Heart right ventricle (tissue), 16 donors: ENCODE measurements at regions not wholly inside any gene's neighbourhood (a gene's known extent, or its start where the extent isn't known, plus 50 kb on each side); places are given as distances from the start of the nearest gene placed in this dataset.

Experiments used
- ATAC-seq, 8 donors: fragments of 200-7000 bp; cut with Tn5 transposase; one replicate each; pipeline ENCODE4 v1.9.1; 2020; ENCODE audit warnings: mild to moderate bottlenecking in 8 of 8, moderate library complexity in 8 of 8, moderate number of reproducible peaks in 1 of 8
- DNase-seq, 2 donors: peaks; one replicate each; pipeline ENCODE4 v3.0.0-alpha.2; 2020
- H3K27ac ChIP-seq, 10 donors: fragments of 200-600 bp; sonication (generic) in 2 of 10; one replicate each; pipeline versions ENCODE4 v1.5.0 to v1.8.0; 2020 to 2022; ENCODE audit warnings: mild to moderate bottlenecking in 3 of 10
- H3K27me3 ChIP-seq, 7 donors: fragments of 200-600 bp; one replicate each; pipeline ENCODE4 v1.8.0; 2021 to 2022; ENCODE audit warnings: mild to moderate bottlenecking in 2 of 7
- H3K36me3 ChIP-seq, 9 donors: fragments of 200-600 bp; sonication (generic) in 1 of 9; one replicate each; pipeline versions ENCODE4 v1.5.0 to v1.8.0; 2020 to 2022; ENCODE audit warnings: mild to moderate bottlenecking in 2 of 9
- H3K4me1 ChIP-seq, 9 donors: fragments of 200-600 bp; sonication (generic) in 1 of 9; one replicate each; pipeline versions ENCODE4 v1.5.0 to v1.8.0; 2020 to 2022; ENCODE audit warnings: mild to moderate bottlenecking in 4 of 9
- H3K4me3 ChIP-seq, 10 donors: fragments of 200-600 bp; sonication (generic) in 2 of 10; one replicate each; pipeline versions ENCODE4 v1.5.0 to v1.8.0; 2020 to 2022; ENCODE audit warnings: mild to moderate bottlenecking in 7 of 10, moderate library complexity in 2 of 10
- H3K9me3 ChIP-seq, 11 donors: fragments of 200-600 bp in 10 of 11; sonication (generic) in 2 of 11; one replicate each; pipeline versions ENCODE4 v1.5.0 to v1.8.0; 2013 to 2022; ENCODE audit warnings: mild to moderate bottlenecking in 2 of 11, control low read depth in 1 of 11, moderate library complexity in 1 of 11
- WGBS, 2 donors: extraction: QIAGEN DNeasy Blood & Tissue Kit; methylation state at CpG; one replicate each; pipeline ENCODE4 v1.1.7; 2013; ENCODE audit warnings: inconsistent platforms in 1 of 2; 5-methylcytosine and 5-hydroxymethylcytosine counted together
- intact Hi-C, 10 donors: fragments of 100-400 bp; cut with DNase I; formaldehyde crosslinking; loops; one replicate each; pipeline versions ENCODE4 v1.11.1 to v1.14.2; 2022
- TF ChIP-seq, protein P1 (sequence below), 9 donors: fragments of 200-600 bp; sonication (generic) in 2 of 9; IDR thresholded peaks; one replicate each; pipeline versions ENCODE4 v1.5.0 to v1.8.0; 2021 to 2022; ENCODE audit warnings: antibody characterized with exemption in 9 of 9, mild to moderate bottlenecking in 5 of 9, moderate library complexity in 1 of 9
- donor health status: Arrhythmogenic right ventricular cardiomyopathy.
- donor health status: ischemic (EF 13 %, LVEDD 7.1; RV severe dilation, severe dysfunction).
- donor health status: healthy with polysubstance abuse.
- donor health status: DM: no; HTN: yes; CAD: no.
- donor health status: DM: no; HTN: no; CAD: no.
- donor health status: ischemic (EF 25% LVEDD 6.9; RV normal size, moderate dysfunction).
- donor health status: ischemic (EF 25% LVEDD 5.7; RV mildly dilated, moderate dysfunction).
- donor health status: healthy.
- donor health status: DM: yes; HTN: yes; CAD: no.
- donor health status: Ischemic cardiomyopathy.
- donor health status: ischemic (EF 35%, LVEDD 5.7; RV mildly dilated, moderate dysfunction).
- donor health status: nonischemic (EF 11% LVEDD 7.7; RV severe dilation, severe dysfunction).
- donor health status: DM: yes; HTN: yes; CAD: no.
- donor health status: PGD.
- donor health status: ischemic (EF 29% LVEDD 5.4; RV normal size, mild dysfunction).
- donor health status: nonischemic (EF 23%, LVEDD 6.1; RV moderate dilation, normal function).

DNA sequence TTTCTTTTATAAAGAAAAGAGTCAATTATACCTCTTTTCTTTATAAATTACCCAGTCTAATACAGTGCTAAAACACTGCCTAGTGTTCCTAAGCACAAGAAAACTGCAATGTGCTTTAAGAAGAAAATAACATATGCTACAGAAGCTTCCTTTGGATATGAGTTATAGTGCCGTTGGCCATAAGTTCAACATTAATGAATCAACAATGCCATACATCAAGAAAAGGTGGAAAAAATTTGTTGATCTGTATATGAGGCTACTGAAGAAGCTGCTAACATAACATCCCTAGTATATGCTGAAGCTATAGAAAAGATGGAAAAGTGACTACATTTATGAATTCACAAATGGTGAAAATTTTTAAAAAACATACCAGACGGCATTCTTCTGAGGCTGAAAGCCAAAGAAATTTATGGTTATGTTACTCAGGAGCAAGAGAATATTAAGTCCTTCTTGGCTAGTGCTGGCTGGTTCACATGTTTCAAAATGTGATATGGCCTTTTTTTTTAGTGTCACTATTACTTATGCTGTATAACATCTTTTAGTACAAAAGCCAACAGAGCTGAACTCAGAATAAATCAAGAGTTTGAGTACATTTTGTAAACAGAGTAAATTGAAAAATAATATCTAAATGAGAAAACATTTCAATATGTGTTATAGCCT is 743.2 kb upstream of the RGS18 start:
- Histone ChIP-seq H3K27ac (no peak overlapping the region), H3K36me3 (no peaks in the 10 kb centered on the region), H3K9me3 (no peaks in the 10 kb centered on the region), H3K4me1 (no peaks in the 10 kb centered on the region), H3K27me3 (no peaks in the 10 kb centered on the region), H3K4me3 (no peak overlapping the region)
- TF ChIP-seq, protein P1, sequence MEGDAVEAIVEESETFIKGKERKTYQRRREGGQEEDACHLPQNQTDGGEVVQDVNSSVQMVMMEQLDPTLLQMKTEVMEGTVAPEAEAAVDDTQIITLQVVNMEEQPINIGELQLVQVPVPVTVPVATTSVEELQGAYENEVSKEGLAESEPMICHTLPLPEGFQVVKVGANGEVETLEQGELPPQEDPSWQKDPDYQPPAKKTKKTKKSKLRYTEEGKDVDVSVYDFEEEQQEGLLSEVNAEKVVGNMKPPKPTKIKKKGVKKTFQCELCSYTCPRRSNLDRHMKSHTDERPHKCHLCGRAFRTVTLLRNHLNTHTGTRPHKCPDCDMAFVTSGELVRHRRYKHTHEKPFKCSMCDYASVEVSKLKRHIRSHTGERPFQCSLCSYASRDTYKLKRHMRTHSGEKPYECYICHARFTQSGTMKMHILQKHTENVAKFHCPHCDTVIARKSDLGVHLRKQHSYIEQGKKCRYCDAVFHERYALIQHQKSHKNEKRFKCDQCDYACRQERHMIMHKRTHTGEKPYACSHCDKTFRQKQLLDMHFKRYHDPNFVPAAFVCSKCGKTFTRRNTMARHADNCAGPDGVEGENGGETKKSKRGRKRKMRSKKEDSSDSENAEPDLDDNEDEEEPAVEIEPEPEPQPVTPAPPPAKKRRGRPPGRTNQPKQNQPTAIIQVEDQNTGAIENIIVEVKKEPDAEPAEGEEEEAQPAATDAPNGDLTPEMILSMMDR (IDR thresholded peaks at IDR 0.05), result no peak
- 75 to 85% methylated on average over 2 of the region's 2 CpGs for WGBS, 2 donors
- ATAC-seq (no peak), DNase-seq (no peak)
- intact Hi-C loops, result no loop called here

DNA sequence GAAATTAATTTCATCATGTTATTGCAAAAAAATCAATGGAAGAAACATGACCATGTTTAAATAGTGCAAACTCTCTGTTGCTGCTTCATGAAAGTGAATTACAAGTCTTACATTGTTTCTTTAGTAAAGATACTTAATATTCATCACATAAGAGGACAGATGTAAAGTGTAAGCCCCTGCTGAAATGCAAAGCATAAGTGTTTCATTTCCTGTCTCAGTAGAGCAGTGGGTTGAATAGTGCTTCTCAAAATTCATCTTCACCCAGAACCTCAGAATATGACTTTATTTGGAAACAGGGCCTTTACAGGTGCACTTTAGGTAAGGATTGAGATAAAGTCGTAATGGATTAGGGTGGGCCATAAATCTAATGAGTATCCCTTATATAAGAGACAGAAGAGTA is 738.4 kb upstream of the RGS18 start:
- intact Hi-C loops, result no loop called here
- 78 to 79% methylated on average over 1 of the region's 1 CpG for WGBS, 2 donors
- H3K27me3 ChIP-seq, result no peaks in the 10 kb centered on the region
- ATAC-seq (no peak), DNase-seq (no peak)
- H3K4me1 ChIP-seq, result no peaks in the 10 kb centered on the region
- H3K4me3 ChIP-seq, result no peak overlapping the region
- TF ChIP-seq, protein P1 (IDR thresholded peaks at IDR 0.05), result no peak
- no peak overlapping the region for H3K27ac ChIP-seq
- H3K36me3 ChIP-seq, result no peaks in the 10 kb centered on the region
- peaks cover 0 to 3% (median 0%) of the 10 kb centered on the region in 11 donors for H3K9me3 ChIP-seq

DNA sequence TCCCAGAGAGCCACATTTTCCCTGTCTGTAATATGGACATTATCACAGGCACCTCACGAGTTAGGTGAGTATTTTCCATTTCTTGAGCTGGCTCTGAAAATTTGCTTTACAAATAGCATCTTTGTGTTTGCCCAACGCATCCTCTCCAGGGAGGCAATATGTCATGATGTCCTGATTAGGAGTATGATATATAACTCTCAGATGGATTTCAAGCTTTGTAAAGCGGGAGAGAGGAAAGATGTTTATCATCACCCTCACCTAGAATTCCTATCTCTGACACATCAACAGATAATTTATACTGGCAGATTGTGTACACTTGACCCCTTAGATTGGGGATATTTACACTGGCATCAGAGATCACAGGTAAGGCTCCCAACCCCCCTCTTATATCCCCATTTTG is 730.7 kb upstream of the RGS18 start:
- peaks cover 0 to 13% (median 0%) of the 10 kb centered on the region in 11 donors for H3K9me3 ChIP-seq
- no peak overlapping the region for H3K27ac ChIP-seq
- WGBS, 2 donors, result 77 to 84% methylated on average over 3 of the region's 3 CpGs
- H3K27me3 ChIP-seq, result no peaks in the 10 kb centered on the region
- ATAC-seq, result no peak
- H3K36me3 ChIP-seq, result no peaks in the 10 kb centered on the region
- intact Hi-C loops, result no loop called here
- DNase-seq, result no peak
- H3K4me3 ChIP-seq, result no peak overlapping the region
- TF ChIP-seq, protein P1 (IDR thresholded peaks at IDR 0.05), result no peak
- H3K4me1 ChIP-seq, result no peaks in the 10 kb centered on the region

DNA sequence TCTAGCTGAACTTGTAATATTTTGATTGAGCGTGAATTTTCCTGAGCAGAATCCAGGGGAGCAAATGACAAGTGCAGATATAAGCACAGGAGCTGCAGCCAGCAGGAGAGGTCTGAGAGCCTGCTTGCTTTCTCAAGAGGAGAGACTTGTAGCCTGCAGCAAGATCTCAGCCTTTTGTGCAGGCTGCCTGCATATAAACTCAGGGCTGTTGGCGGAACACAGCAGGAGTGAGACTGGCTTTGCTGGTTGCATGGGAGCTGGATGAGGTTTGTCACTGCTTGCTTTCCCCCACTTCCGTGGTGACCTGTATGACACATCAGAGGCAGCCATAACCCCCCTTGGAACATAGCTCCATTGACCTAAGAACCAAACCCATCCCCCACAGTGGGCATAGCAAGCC is 725.4 kb upstream of the RGS18 start:
- Histone ChIP-seq H3K27me3 (no peaks in the 10 kb centered on the region), H3K4me3 (no peak overlapping the region), H3K9me3 (peaks cover 0 to 29% (median 2%) of the 10 kb centered on the region in 11 donors), H3K36me3 (no peaks in the 10 kb centered on the region), H3K27ac (no peak overlapping the region), H3K4me1 (no peaks in the 10 kb centered on the region)
- TF ChIP-seq, protein P1 (IDR thresholded peaks at IDR 0.05), result no peak
- intact Hi-C loops, result no loop called here
- ATAC-seq (no peak), DNase-seq (no peak)
- WGBS, 2 donors, result 59 to 62% methylated on average over 3 of the region's 3 CpGs
